Activated naive CD8-positive, alpha-beta T cell treated with anti-CD3 and anti-CD28 coated beads for 36 hours (primary cell): ENCODE measurements at regions not wholly inside any gene's neighbourhood (a gene's known extent, or its start where the extent isn't known, plus 50 kb on each side); places are given as distances from the start of the nearest gene placed in this dataset.

Source experiments
- DNase-seq: peaks from one replicate; pipeline ENCODE4 v3.0.0; 2021
- H3K27ac Mint-ChIP-seq: one replicate; pipeline ENCODE4 v1.8.0; 2022; ENCODE audit warnings: mild to moderate bottlenecking, moderate library complexity, mixed read lengths
- H3K27me3 Mint-ChIP-seq: one replicate; pipeline ENCODE4 v1.8.0; 2022; ENCODE audit warnings: mild to moderate bottlenecking, mixed read lengths
- H3K36me3 Mint-ChIP-seq: one replicate; pipeline ENCODE4 v1.8.0; 2021; ENCODE audit warnings: mild to moderate bottlenecking, mixed read lengths
- H3K4me1 Mint-ChIP-seq: one replicate; pipeline ENCODE4 v1.8.0; 2021; ENCODE audit warnings: mixed read lengths
- H3K4me3 Mint-ChIP-seq: one replicate; pipeline ENCODE4 v1.8.0; 2022; ENCODE audit warnings: mild to moderate bottlenecking, moderate library complexity, mixed read lengths
- H3K9me3 Mint-ChIP-seq: one replicate; pipeline ENCODE4 v1.8.0; 2022; ENCODE audit warnings: mixed read lengths

GRCh38 chr6:85396159-85396808, 53.6 kb upstream of the NT5E start:
- no peaks in the 10 kb centered on the region for H3K27me3 Mint-ChIP-seq
- peaks cover 7% of the 10 kb centered on the region for H3K4me1 Mint-ChIP-seq
- H3K36me3 Mint-ChIP-seq, result peaks cover 2% of the 10 kb centered on the region

GRCh38 chr6:85395746-85396145, 54.1 kb upstream of the NT5E start:
- no peak for DNase-seq
- no peak overlapping the region for H3K4me3 Mint-ChIP-seq
- H3K9me3 Mint-ChIP-seq, result peaks cover 6% of the 10 kb centered on the region
- peaks cover 2% of the 10 kb centered on the region for H3K36me3 Mint-ChIP-seq
- H3K27ac Mint-ChIP-seq, result no peak overlapping the region
- H3K4me1 Mint-ChIP-seq, result peaks cover 7% of the 10 kb centered on the region
- H3K27me3 Mint-ChIP-seq, result no peaks in the 10 kb centered on the region

More at GRCh38 chr6:85396159-85396808, 53.6 kb upstream of the NT5E start:
- Mint-ChIP-seq H3K4me3 (no peak overlapping the region), H3K27ac (no peak overlapping the region), H3K9me3 (peaks cover 4% of the 10 kb centered on the region)
- no peak for DNase-seq

- DNase-seq, result no peak
- Mint-ChIP-seq H3K4me1 (peaks cover 8% of the 10 kb centered on the region), H3K27ac (no peak overlapping the region)
Measured at GRCh38 chr6:85394853-85395538, 54.9 kb upstream of the NT5E start.

GRCh38 chr6:85394199-85394598, 55.7 kb upstream of the NT5E start:
- peaks cover 15% of the 10 kb centered on the region for H3K4me1 Mint-ChIP-seq
- H3K27me3 Mint-ChIP-seq, result no peaks in the 10 kb centered on the region
- peaks cover 6% of the 10 kb centered on the region for H3K9me3 Mint-ChIP-seq
- peaks cover 2% of the 10 kb centered on the region for H3K36me3 Mint-ChIP-seq
- H3K27ac Mint-ChIP-seq, result no peak overlapping the region
- no peak for DNase-seq
- no peak overlapping the region for H3K4me3 Mint-ChIP-seq

More at GRCh38 chr6:85394853-85395538, 54.9 kb upstream of the NT5E start:
- Mint-ChIP-seq H3K4me3 (no peak overlapping the region), H3K27me3 (no peaks in the 10 kb centered on the region), H3K9me3 (peaks cover 6% of the 10 kb centered on the region), H3K36me3 (peaks cover 2% of the 10 kb centered on the region)

- no peak overlapping the region for H3K4me3 Mint-ChIP-seq
- peaks cover 24% of the 10 kb centered on the region for H3K4me1 Mint-ChIP-seq
- peaks cover 4% of the 10 kb centered on the region for H3K9me3 Mint-ChIP-seq
- no peaks in the 10 kb centered on the region for H3K27me3 Mint-ChIP-seq
- DNase-seq, result no peak
- no peaks in the 10 kb centered on the region for H3K36me3 Mint-ChIP-seq
- H3K27ac Mint-ChIP-seq, result no peak overlapping the region
Measured at GRCh38 chr6:85392379-85392778, 57.5 kb upstream of the NT5E start.

GRCh38 chr6:85390775-85391174, 59.1 kb upstream of the NT5E start:
- peaks cover 2% of the 10 kb centered on the region for H3K9me3 Mint-ChIP-seq
- no peaks in the 10 kb centered on the region for H3K27me3 Mint-ChIP-seq
- H3K4me1 Mint-ChIP-seq, result peaks cover 26% of the 10 kb centered on the region
- no peaks in the 10 kb centered on the region for H3K36me3 Mint-ChIP-seq
- DNase-seq, result no peak
- no peak overlapping the region for H3K27ac Mint-ChIP-seq
- H3K4me3 Mint-ChIP-seq, result no peak overlapping the region

GRCh38 chr6:85390105-85390728, 59.7 kb upstream of the NT5E start:
- Mint-ChIP-seq H3K4me1 (peaks cover 28% of the 10 kb centered on the region), H3K27ac (no peak overlapping the region), H3K4me3 (no peak overlapping the region), H3K36me3 (no peaks in the 10 kb centered on the region), H3K27me3 (no peaks in the 10 kb centered on the region), H3K9me3 (peaks cover 2% of the 10 kb centered on the region)
- no peak for DNase-seq

GRCh38 chr6:85389151-85389797, 60.6 kb upstream of the NT5E start:
- no peaks in the 10 kb centered on the region for H3K36me3 Mint-ChIP-seq
- no peak overlapping the region for H3K27ac Mint-ChIP-seq
- no peaks in the 10 kb centered on the region for H3K27me3 Mint-ChIP-seq
- peak; percentile 30 for DNase-seq
- peaks cover 2% of the 10 kb centered on the region for H3K9me3 Mint-ChIP-seq
- H3K4me1 Mint-ChIP-seq, result peaks cover 30% of the 10 kb centered on the region
- H3K4me3 Mint-ChIP-seq, result no peak overlapping the region

- no peak for DNase-seq
- peaks cover 30% of the 10 kb centered on the region for H3K4me1 Mint-ChIP-seq
- H3K9me3 Mint-ChIP-seq, result peaks cover 2% of the 10 kb centered on the region
- H3K4me3 Mint-ChIP-seq, result no peak overlapping the region
- no peak overlapping the region for H3K27ac Mint-ChIP-seq
- H3K27me3 Mint-ChIP-seq, result no peaks in the 10 kb centered on the region
- H3K36me3 Mint-ChIP-seq, result no peaks in the 10 kb centered on the region
Measured at GRCh38 chr6:85388531-85388930, 61.4 kb upstream of the NT5E start.

- no peak for DNase-seq
- no peaks in the 10 kb centered on the region for H3K36me3 Mint-ChIP-seq
- no peaks in the 10 kb centered on the region for H3K27me3 Mint-ChIP-seq
- H3K4me1 Mint-ChIP-seq, result peaks cover 24% of the 10 kb centered on the region
- no peak overlapping the region for H3K27ac Mint-ChIP-seq
- H3K4me3 Mint-ChIP-seq, result no peak overlapping the region
- peaks cover under 1% of the 10 kb centered on the region for H3K9me3 Mint-ChIP-seq
Measured at GRCh38 chr6:85385636-85386315, 64.1 kb upstream of the NT5E start.

GRCh38 chr6:85383042-85383441, 66.8 kb upstream of the NT5E start:
- H3K27ac Mint-ChIP-seq, result no peak overlapping the region
- peaks cover 8% of the 10 kb centered on the region for H3K36me3 Mint-ChIP-seq
- H3K4me1 Mint-ChIP-seq, result peaks cover 6% of the 10 kb centered on the region
- peaks cover 14% of the 10 kb centered on the region for H3K9me3 Mint-ChIP-seq
- no peaks in the 10 kb centered on the region for H3K27me3 Mint-ChIP-seq
- H3K4me3 Mint-ChIP-seq, result no peak overlapping the region
- DNase-seq, result no peak

GRCh38 chr6:85382541-85382940, 67.3 kb upstream of the NT5E start:
- H3K27ac Mint-ChIP-seq, result no peak overlapping the region
- no peak overlapping the region for H3K4me3 Mint-ChIP-seq
- DNase-seq, result no peak

GRCh38 chr6:85372915-85373270, 77.0 kb upstream of the NT5E start:
- DNase-seq, result no peak
- Mint-ChIP-seq H3K27me3 (no peaks in the 10 kb centered on the region), H3K36me3 (no peaks in the 10 kb centered on the region), H3K4me3 (no peak overlapping the region), H3K27ac (no peak overlapping the region), H3K4me1 (peaks cover 13% of the 10 kb centered on the region), H3K9me3 (no peaks in the 10 kb centered on the region)

More at GRCh38 chr6:85382541-85382940, 67.3 kb upstream of the NT5E start:
- peaks cover 14% of the 10 kb centered on the region for H3K9me3 Mint-ChIP-seq
- peaks cover 8% of the 10 kb centered on the region for H3K36me3 Mint-ChIP-seq
- H3K4me1 Mint-ChIP-seq, result peaks cover 6% of the 10 kb centered on the region
- no peaks in the 10 kb centered on the region for H3K27me3 Mint-ChIP-seq

GRCh38 chr6:85372188-85372914, 77.5 kb upstream of the NT5E start:
- H3K36me3 Mint-ChIP-seq, result no peaks in the 10 kb centered on the region
- H3K27me3 Mint-ChIP-seq, result no peaks in the 10 kb centered on the region
- no peak for DNase-seq
- no peaks in the 10 kb centered on the region for H3K9me3 Mint-ChIP-seq
- no peak overlapping the region for H3K27ac Mint-ChIP-seq
- H3K4me1 Mint-ChIP-seq, result peaks cover 13% of the 10 kb centered on the region
- no peak overlapping the region for H3K4me3 Mint-ChIP-seq
